GM21576 (cell line): ENCODE measurements at regions not wholly inside any gene's neighbourhood (a gene's known extent, or its start where the extent isn't known, plus 50 kb on each side); places are given as distances from the start of the nearest gene placed in this dataset.

Experiments used
- ATAC-seq: cut with Tn5 transposase; IDR thresholded peaks from one replicate; pipeline ENCODE4 v1.9.1; 2021; ENCODE audit warnings: mild to moderate bottlenecking, moderate library complexity; ENCODE audit not compliant: unreplicated experiment

DNA sequence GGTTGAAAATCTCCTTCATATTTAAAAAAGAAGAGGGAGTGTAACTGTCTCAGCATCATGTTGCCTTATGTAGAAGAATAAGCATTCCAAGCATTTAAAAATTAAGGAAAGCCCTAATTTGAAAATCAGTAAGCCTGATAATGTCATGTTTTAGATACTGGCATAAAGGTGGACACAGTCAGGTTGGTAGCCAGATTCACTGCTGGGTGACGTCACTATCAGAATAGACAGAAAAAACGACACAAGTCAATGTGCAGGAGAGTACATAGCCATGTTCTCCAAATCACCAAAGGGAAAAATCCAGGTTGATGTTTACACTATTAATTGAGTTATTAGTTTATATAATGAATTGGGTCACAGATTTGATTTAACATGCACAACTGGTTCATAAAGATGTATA, 50.8 kb upstream of the POU3F2 start:
- ATAC-seq: no peak
